ENCODE measurements at regions not wholly inside any gene's neighbourhood (a gene's known extent, or its start where the extent isn't known, plus 50 kb on each side); places are given as distances from the start of the nearest gene placed in this dataset.

DNA sequence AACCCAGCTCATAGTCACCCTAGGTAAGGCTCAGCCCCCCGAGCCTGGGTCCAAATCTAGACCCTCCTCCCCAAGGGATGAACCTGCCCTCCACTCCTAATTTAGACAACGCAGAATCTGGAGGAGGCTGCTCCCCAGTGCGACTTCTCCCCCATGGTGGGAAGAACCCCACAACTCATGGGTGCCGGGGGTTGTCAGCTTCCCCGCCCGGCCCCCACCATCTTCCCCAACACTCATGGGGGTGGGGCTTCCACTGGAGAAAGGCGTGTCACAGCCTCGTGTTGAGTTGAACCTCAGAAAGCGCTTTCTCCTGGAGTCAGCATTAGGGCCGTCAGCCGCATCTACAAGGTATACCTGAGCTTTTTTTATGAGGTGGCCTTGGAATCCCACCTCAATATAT, 66.9 kb downstream of the IRX2 start:
- 74 to 76% methylated on average over 9 to 11 of the region's 11 CpGs for WGBS, 2 donors
- intact Hi-C loops (cut with DNase I) = no loop called here

DNA sequence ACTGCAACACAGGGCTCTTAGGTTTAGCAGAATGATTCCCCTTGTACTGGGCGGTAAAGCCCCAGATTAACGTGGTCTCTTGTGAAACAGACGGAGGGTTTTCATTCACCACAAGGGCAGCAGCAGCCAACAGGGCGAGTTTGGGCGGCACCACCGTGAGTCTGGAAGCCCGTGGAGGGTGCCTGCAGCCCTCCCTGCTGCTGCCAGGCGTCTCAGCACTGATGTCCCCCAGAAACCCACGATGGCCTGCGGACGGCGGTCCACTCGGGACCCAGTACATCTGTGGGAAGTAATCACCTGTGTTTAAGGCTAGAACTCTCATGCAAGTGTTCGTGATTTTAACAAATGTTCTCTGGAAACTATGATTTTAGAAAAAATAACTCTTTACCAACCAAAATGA, 67.8 kb downstream of the IRX2 start:
- TF ChIP-seq CTCF (IDR thresholded peaks at IDR 0.05) (no peak), POLR2A (IDR thresholded peaks at IDR 0.05) (no peak)
- no peak overlapping the region for H3K4me3 ChIP-seq
- no peak overlapping the region for H3K27ac ChIP-seq
- WGBS, 2 donors = 52 to 57% methylated on average over 14 of the region's 14 CpGs
- DNase-seq = no peak
- intact Hi-C loops (cut with DNase I) = no loop called here
- no peak for ATAC-seq
- no peaks in the 10 kb centered on the region for H3K9me3 ChIP-seq
- no peaks in the 10 kb centered on the region for H3K27me3 ChIP-seq
- no peaks in the 10 kb centered on the region for H3K36me3 ChIP-seq (replicated peaks in 1 of 2; ENCODE audit: insufficient read depth in 1 of 2, low read depth in 2 of 2)
- H3K4me1 ChIP-seq = no peaks in the 10 kb centered on the region

More for the DNA sequence above, 66.9 kb downstream of the IRX2 start:
- TF ChIP-seq CTCF (IDR thresholded peaks at IDR 0.05) (no peak), POLR2A (IDR thresholded peaks at IDR 0.05) (no peak)
- Histone ChIP-seq H3K36me3 (replicated peaks in 1 of 2; ENCODE audit: insufficient read depth in 1 of 2, low read depth in 2 of 2) (no peaks in the 10 kb centered on the region), H3K27me3 (no peaks in the 10 kb centered on the region), H3K4me1 (no peaks in the 10 kb centered on the region), H3K4me3 (no peak overlapping the region), H3K27ac (no peak overlapping the region), H3K9me3 (no peaks in the 10 kb centered on the region)
- ATAC-seq (no peak), DNase-seq (no peak)

GRCh38 chr5:2681476-2681875, 70.0 kb downstream of the IRX2 start:
- H3K27ac ChIP-seq = no peak overlapping the region
- no peak for TF ChIP-seq POLR2A (IDR thresholded peaks at IDR 0.05)
- TF ChIP-seq CTCF (IDR thresholded peaks at IDR 0.05) = no peak
- ATAC-seq (no peak), DNase-seq (no peak)
- 80% methylated on average over 3 of the region's 3 CpGs for WGBS, 2 donors
- no peaks in the 10 kb centered on the region for H3K27me3 ChIP-seq
- H3K36me3 ChIP-seq (replicated peaks in 1 of 2; ENCODE audit: insufficient read depth in 1 of 2, low read depth in 2 of 2) = no peaks in the 10 kb centered on the region
- intact Hi-C loops (cut with DNase I) = no loop called here
- H3K4me3 ChIP-seq = no peak overlapping the region
- peaks cover 0 to 5% (median 0%) of the 10 kb centered on the region in 3 donors for H3K9me3 ChIP-seq
- H3K4me1 ChIP-seq = no peaks in the 10 kb centered on the region

DNA sequence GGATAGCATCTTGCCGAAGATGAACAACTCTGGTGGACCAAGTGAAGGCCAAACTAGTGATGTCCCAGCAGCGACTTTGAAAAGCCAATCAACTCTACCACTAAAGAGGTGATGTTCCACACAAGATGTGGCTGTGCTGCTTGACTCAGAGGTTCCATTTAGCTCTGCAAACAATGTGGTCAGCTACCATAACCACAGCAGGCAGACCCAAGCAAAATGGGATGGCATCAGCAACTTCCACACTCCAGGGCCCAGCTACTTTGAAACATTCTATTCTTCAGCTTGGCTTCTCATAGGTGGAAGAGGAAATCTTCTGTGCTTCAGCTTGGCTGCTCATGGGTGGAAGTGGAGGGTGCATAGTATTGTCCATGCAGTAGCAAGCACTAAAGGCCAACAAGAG, 70.5 kb downstream of the IRX2 start:
- WGBS, 2 donors = 75 to 78% methylated on average over 2 of the region's 2 CpGs
- Histone ChIP-seq H3K4me3 (no peak overlapping the region), H3K4me1 (no peaks in the 10 kb centered on the region), H3K27me3 (no peaks in the 10 kb centered on the region), H3K27ac (no peak overlapping the region), H3K36me3 (replicated peaks in 1 of 2; ENCODE audit: insufficient read depth in 1 of 2, low read depth in 2 of 2) (no peaks in the 10 kb centered on the region), H3K9me3 (peaks cover 0 to 5% (median 0%) of the 10 kb centered on the region in 3 donors)
- DNase-seq (no peak), ATAC-seq (no peak)
- TF ChIP-seq POLR2A (IDR thresholded peaks at IDR 0.05) (no peak), CTCF (IDR thresholded peaks at IDR 0.05) (no peak)
- intact Hi-C loops (cut with DNase I) = no loop called here

GRCh38 chr5:2677689-2678088, 73.8 kb downstream of the IRX2 start:
- peaks cover 0 to 5% (median 0%) of the 10 kb centered on the region in 3 donors for H3K9me3 ChIP-seq
- H3K27ac ChIP-seq = no peak overlapping the region
- TF ChIP-seq CTCF (IDR thresholded peaks at IDR 0.05) (no peak), POLR2A (IDR thresholded peaks at IDR 0.05) (no peak)
- intact Hi-C loops (cut with DNase I) = no loop called here
- H3K4me1 ChIP-seq = no peaks in the 10 kb centered on the region
- H3K27me3 ChIP-seq = no peaks in the 10 kb centered on the region
- WGBS, 2 donors = 58 to 66% methylated on average over 2 of the region's 2 CpGs
- no peak overlapping the region for H3K4me3 ChIP-seq
- DNase-seq = no peak
- ATAC-seq = no peak
- H3K36me3 ChIP-seq (replicated peaks in 1 of 2; ENCODE audit: insufficient read depth in 1 of 2, low read depth in 2 of 2) = no peaks in the 10 kb centered on the region

Data from body of pancreas (tissue), 4 donors.